ENCODE measurements at regions not wholly inside any gene's neighbourhood (a gene's known extent, or its start where the extent isn't known, plus 50 kb on each side); places are given as distances from the start of the nearest gene placed in this dataset.
"Not testable (repeated sequence)": the region's sequence is repeated elsewhere in the genome, so short reads cannot be mapped to it uniquely, and the experiment has no call there.

DNA sequence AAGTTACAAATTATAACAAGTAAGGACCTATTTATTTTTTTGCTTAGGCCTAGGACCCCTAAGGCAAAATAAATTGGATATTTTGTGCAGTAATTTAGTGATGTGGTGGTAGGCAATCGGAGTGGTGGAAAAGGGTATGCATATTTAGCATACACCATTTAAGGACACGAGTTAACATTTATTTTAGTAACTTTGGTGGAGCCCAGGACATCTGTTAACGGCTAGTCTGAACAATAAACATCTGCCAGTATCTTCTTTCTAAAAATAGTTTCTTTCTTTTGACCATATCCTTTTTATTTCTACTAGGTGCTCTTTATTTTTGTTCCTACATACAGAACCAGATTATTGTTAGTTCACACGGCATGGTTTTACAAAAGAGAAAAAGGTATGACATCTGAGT lies 326.3 kb downstream of the CHL1 start:
- no peak for DNase-seq (ENCODE audit: low spot score)

DNA sequence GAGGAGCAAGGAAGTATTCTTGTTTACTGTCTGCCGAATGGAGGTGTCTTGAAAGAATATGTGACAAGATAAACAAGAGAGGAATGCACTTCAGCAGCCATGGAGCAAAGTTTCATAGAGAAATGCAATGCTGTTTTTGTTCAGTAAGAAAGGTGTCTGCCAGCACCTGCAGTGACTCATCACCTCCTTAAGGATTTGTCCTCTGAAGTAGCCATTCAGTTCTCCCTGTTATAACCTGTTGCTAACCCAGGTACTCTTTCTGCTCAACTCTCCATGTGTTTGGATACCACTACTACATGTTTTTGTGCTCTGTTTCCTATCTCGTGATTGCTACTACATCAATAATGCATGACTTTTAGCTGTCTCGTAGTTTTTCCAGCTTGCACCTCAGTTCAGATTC lies 328.9 kb downstream of the CHL1 start:
- no peak for DNase-seq (ENCODE audit: low spot score)

DNA sequence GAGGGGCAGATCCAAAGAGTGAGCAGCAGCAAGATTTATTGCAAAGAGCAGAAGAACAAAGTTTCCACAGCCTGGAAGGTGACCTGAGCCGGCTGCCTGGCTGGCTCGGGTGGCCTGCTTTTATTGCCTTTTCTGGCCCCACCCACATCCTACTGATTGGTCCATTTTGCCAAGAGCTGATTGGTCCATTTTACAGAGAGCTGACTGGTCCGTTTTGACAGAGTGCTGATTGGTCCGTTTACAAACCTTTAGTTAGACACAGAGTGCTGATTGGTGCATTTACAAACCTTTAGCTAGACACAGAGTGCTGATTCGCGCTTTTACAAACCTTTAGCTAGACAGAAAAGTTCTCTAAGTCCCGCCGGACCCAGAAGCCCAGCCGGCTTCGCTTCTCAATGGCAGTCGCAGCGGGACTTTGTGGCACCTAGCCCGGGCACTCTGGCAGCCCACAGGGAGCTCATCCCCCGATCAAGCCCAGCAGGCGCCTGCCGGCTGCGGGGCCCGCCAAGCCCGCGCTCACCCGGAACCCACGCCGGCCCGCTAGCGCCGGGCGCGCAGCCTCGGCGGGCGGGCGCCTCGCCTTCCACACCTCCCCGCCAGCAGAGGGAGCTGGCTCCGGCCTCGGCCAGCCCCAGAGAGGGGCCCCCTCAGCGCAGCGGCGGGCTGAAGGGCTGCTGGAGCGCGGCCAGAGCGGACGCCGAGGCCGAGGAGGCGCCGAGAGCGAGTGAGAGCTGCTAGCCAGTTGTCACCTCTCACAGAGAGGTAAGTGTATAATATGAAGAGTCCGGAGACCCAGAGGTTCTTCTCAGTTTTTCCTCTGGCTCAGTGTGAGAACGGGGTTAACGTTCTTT lies 339.2 kb downstream of the CHL1 start:
- DNase-seq (ENCODE audit: low spot score) = no peak

DNA sequence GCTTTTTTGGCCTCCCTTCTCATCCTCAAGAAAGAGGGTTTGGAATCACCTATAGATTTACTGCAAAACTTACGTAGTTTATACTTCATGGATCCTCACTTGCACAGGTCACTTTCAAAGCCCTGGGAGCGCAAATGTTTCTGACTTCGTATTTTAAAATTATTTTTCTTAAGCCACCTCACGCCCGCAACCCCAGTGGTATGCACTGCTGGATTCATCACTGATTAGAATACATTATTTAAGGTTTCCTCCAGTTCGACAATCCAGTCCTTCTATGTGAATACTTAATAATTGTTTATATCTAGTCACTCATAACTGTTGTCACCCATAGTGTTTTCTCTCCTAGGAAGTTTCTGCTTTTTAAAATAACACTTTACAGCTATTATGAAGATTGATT lies 339.9 kb downstream of the CHL1 start:
- no peak for DNase-seq (ENCODE audit: low spot score)

DNA sequence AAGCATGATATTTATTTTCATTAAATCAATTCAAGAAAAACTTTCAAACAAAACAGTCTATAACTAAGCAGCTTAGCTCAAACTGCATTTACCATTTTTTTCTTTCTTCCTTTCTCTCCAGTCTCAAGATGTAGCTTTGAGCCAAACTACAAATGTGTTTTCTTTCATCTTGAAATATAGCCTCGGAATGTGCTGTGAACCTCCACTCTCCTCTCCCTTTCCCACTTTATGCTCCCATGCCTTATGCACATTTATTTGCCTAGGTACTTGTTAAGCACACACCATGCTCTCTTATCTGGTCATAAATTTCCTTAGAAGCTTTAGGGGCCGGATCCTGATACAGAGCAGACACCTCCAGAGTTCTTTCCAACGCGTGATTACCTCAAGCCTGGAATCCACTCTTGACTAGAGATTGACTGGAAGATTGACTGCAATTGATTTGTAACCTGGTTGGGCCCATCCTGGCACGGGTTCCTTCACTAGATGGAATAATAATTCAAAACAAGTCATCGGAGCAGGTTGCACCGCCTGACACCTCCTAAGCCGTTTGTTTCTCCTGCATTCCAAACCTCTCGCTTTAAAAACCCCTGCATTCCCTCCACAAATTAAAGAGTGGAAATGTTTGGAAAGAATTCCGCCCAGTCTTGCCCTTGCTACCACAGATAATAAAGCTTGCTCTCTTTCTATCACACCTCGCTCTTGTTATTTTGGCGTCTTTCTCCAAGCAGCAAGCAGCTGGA lies 344.7 kb downstream of the CHL1 start:
- DNase-seq (ENCODE audit: low spot score) = no peak

DNA sequence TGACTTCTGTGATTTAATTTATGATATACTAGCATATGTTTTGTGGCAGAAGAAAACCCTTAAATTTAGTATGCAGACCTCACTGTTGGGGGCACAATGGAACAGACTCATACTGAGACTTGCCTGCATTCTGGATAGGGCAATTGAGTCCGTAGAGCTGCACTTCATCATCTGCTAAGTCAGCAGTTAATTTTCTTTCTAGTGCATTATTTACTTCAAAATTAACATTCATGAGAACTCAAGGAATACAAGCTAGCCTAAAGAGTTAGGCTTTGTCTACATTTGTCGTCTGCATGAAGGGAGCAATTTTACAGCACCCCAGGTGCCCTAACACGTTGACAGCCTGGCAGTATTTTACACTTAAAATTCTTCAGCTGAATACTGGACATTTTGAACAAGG lies 345.5 kb downstream of the CHL1 start:
- DNase-seq (ENCODE audit: low spot score) = no peak

DNA sequence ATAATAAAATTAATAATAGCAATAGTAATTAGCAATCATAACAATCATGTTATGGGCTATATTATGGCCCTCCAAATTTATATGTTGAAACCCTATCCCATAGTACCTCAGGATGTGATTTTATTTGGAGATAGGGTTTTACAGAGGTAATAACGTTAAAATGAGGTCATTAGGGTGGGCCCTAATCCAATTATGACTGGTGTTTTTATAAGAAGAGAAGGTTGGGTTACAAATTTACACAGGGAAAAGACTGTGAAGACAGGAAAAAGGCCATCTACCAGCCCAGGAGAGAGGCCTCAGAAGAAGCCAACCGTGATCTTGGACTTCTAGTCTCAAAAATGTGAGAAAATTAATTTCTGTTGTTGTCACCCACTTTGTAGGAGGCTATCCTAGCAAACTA lies 353.1 kb downstream of the CHL1 start:
- DNase-seq (ENCODE audit: low spot score) = no peak

DNA sequence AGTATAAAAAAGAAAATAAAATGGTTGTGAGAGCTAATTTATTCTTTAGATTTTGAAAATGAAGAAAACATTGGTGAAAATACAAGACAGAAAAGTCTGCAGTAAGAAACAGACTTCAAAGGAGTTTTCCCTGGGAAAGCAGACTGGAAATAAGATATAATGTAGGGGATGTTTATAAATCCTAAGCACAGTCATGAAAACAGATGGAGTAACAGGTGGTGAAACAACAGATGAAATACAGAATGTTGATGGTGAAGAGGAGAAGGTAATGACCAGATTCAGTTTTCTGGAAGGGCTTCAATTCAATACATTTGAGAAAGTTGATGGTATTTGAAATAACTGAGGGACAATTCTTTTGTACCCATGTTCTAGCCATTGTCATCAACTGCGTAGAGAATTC lies 353.9 kb downstream of the CHL1 start:
- DNase-seq (ENCODE audit: low spot score) = no peak

DNA sequence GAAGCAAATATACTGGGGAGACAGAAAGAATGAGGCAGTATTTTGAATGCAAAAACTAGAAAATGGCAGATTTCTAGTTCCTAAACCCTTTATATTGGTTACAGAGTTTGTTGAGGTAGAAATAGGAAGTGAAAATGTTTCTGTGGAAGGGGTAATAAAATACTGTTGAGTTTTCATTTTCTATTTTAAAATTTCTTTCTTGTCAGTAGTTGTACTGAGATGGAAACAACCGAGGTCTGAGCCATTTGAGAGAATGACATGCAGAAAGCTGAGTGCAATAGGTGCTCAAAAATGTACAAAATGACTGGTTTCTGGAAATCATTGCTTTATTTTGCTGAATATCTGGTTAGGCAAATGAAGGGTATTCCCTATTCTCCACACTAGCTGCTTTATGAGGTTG lies 361.4 kb downstream of the CHL1 start:
- DNase-seq (ENCODE audit: low spot score) = no peak

DNA sequence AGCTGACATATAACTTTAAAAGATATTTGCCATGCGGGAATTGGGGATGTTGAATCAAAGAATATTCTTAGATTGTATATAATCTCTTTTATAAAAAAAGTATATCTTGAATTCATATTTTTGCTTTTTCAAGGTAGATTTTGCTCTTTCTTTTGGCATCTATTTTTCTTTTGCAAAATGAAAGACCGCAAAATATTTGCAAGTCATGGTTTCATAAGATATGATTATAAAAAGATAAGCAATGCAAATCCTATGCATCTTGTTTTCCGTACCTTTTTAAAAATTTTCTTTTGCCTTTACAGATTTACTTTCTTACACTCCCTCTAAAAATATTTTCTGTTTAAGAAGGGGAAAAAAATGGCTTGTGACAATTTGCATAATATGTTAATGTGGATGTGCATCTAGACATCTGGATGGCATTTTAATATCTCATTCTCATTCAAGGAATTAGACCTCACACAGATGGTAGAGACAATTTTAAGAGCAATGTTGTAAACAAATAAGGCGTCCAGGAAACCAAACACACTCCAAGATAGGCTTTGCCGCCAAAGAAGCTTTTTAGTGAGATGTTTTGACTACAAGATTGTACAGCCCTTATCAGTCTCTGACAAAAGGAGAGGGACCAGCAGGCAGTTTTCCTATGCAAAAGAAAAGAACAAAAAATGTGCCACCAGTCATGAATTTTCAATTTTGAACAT lies 371.1 kb downstream of the CHL1 start:
- DNase-seq (ENCODE audit: low spot score) = no peak

DNA sequence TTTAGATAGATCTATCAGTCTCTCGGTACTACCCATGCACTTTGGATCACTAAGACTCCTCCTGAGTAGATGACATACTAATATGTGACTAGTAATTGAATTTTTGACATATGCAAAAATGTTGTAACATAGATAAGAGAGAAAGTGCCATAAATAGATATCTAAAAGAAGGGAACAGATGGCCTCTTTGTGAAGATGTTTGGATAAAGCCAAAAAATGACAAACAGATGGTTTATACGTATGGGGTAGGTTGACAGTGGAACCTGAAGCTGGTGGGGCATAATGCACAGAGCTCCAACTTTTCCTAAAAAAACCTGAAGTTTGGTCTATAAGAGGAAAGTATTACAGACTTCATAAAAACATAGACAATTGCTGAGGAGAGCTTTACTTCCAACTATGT lies 383.0 kb downstream of the CHL1 start:
- not testable (repeated sequence) for DNase-seq (ENCODE audit: low spot score)

DNA sequence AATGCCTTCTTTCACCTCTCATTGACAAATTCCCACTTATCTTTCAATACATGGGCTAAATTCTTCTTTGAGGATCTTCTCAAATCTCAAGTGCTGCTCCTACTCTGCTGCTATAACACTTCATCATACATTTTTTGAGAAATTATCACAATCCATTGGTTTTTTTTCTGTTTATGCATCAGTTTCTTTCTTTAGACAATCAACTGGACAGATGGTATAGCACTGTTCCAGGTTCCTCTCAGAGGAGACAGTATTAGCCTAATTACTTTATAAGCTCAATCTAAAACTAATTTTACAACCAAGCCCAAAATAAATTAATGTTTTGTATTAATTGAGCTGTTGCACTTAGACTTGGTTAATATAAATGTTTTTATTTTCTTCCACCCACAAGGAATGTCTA lies 392.5 kb downstream of the CHL1 start:
- DNase-seq (ENCODE audit: low spot score) = not testable (repeated sequence)

DNA sequence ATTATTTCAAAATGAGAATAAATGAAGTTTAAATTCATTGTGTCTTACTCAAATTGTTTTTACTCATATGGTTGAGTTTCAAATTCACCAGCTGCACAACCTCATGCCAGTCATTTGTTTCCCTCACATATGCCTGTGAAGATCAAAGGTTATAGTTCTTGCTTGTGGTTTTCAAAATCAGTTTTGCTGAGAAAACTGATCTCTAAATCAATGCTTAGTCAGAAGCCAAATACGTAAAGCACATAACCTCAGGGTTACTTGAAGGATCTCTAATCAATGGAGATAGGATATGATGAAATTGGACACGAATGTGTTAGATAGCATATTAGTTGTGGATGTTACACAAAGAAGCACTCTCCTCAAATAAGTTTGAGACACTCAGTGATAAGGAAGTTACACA lies 400.7 kb downstream of the CHL1 start:
- DNase-seq (ENCODE audit: low spot score) = not testable (repeated sequence)

DNA sequence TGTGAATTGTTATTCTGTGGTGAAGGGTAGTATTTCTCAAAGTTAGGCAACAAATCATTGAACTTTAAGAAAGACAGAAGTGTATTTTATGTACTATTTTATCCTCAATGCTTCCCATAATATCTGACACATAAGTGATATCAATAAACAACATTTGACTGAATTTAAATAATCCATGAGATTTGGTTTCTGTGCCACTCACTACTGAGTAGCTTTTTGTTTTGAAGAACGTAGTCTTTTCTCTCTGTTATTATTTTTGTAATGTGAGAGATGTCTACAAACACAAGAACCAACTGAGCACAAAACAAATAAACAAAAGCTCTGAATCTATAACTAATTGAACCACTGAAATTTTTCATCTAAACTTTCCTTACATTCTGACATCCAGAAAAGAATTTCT lies 401.2 kb downstream of the CHL1 start:
- not testable (repeated sequence) for DNase-seq (ENCODE audit: low spot score)

DNA sequence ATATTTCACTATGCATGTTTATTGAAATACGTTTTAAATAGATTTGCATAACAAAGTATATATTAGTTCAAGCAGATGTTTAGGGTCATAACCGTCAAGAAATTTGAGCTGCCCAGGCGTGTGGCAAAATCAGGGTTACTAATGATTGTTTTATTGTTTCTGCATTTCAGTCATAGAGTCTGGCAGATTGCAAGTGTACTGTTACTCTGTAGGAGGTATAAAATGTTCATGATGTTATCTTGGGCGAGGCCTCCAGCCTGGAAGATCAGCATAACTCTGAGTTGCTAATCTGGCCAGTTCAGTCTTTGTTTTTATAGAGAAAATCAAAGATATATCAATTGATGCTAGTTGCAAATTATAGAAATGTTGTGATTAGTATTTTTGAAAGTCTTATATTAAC lies 410.9 kb downstream of the CHL1 start:
- not testable (repeated sequence) for DNase-seq (ENCODE audit: low spot score)

DNA sequence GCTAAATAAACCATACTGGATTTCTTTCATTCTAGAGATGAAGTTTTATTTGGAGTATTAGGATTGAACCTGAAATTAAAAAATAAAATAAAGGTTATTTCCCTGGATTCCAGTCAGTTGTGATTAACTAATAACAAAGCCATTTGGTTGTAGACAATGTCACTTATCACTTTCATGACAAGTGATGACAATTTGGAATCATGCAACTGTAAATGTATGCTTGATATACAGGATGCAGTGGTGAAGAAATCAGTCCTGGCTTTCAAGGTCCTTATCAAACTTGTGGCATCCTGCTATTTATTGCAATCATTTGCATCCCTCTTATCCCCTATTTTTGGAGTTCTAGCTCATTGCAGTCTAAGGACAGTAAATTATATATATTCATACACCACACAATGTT lies 425.2 kb downstream of the CHL1 start:
- no peak for DNase-seq (ENCODE audit: low spot score)

DNA sequence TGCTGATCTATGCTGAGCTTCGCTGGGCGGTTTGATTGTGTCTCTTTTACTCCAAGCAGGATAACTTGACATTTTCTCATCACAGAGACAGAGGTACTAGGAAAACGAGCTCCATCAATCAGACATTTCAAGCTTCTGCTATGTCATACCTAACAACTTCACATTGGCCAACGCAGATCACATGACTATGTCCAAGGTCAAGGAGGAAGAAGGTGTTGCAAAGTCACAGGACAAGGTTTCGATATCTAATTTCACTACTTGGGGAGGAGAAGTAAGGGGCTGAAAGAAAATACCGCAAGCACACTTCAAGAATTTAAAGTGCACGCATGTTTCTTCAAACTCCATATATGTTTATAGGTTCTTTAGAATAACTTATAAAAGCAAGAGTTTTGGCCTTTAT lies 425.8 kb downstream of the CHL1 start:
- DNase-seq (ENCODE audit: low spot score) = no peak

DNA sequence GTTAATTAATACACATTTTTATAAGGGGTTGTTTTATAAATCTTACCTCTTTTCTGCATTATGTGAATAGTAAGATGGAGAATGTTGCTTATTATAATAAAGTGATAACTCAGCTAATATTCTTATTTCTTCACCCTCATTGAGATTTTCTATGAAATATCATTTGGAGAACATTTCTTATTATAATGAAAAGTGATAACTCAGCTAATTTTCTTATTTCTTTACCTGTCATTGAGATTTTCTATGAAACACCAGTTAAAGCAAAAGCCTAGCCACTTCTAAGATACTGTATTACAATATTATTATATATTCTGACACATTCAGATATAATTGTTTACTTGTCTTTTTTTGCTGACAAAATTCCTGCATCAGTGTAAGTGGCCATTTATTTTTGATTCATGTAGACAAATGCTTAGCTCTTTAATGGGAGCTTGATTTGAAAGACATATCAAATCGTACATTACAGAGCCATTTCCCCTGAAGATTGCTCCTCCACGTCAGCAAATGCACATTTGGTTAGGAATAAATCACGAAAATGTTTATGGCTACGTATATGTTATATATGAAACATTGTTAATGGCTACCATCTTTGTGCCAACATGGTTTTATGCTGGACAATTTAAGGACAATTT lies 427.5 kb downstream of the CHL1 start:
- no peak for DNase-seq (ENCODE audit: low spot score)

DNA sequence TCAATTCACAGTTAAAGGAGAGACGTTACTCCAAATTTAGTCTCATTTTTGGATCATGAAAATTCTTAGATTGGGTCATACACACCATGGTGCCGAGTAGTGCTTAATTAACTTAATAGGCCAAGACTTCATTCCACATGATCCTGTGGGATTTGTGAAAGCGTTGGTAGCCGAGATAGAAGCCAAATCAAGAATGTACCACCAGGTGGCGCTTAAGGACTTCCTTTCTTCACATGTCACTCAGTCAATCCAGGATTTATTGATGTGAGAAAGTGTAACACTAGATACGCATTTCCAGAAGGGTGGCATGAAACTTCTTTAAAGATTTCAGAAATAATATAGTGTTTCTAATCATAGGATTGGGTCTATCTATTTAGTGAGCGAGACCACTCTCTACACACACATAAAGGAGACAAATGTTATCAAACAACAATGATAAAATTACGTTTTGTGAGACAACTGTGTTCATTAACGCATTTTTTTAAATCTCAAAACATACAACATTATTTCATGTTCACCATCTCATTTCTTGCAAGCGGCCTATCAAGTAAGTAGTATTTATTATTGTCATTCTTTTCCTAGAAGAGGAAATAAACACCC lies 436.1 kb downstream of the CHL1 start:
- peak; percentile 7 for DNase-seq (ENCODE audit: low spot score)

DNA sequence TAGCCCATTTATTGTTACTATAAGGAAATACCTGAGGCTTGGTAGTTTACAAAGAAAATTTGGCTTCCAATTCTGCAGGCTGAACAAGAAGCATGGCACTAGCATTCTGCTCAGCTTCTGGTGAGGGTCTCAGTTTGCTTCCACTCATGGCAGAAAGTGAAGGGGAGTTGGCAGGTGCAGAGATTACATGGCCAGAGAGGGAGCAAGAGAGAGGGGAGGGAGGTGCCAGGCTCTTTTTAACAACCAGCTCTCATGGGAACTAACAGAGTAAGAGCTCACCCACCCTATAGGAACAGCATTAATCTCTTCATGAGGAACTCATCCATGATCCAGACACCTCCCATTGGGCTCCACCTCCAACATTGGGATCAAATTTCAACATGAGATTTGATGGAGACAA lies 437.9 kb downstream of the CHL1 start:
- DNase-seq (ENCODE audit: low spot score) = no peak

DNA sequence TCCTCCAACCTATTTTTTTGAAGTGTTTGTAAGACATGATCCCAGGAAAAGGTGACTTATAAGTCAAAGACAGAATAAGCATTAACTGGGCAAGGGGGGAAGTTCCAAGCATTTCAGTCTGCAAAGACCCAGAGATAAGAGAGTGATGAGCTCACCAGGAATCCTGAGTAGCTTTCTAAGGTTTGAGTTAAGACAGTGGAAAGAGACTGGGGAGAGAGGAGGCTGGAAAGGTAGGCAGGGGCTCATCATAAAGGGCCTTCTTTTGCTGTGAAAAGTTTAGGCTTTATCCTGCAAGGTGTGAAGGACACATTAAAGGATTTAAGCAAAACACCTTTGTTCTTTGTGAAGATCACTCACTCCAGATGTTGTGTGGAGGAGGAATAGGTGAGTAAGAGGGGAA lies 438.8 kb downstream of the CHL1 start:
- no peak for DNase-seq (ENCODE audit: low spot score)

DNA sequence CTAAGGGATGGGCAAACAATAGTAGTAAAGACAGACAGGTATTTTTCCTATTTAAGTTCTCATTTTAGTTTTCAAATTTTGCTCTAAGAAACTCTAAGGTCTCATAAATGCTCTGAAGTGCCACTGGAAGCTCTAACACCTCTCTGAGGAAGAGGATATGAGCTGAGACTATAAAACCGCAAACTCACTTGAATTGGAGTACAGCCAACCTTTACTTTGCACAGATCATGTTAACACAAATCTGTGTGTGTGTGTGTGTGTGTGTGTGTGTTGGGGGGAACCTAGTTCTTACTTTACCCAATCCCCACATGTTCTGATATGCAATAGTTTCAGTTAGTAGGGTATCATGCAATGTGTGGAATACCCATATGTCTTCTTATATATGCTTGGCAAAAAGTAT lies 446.8 kb downstream of the CHL1 start:
- DNase-seq (ENCODE audit: low spot score) = no peak

Measured in iPS-NIHi11 (cell line).